ENCODE measurements at regions not wholly inside any gene's neighbourhood (a gene's known extent, or its start where the extent isn't known, plus 50 kb on each side); places are given as distances from the start of the nearest gene placed in this dataset.

DNA sequence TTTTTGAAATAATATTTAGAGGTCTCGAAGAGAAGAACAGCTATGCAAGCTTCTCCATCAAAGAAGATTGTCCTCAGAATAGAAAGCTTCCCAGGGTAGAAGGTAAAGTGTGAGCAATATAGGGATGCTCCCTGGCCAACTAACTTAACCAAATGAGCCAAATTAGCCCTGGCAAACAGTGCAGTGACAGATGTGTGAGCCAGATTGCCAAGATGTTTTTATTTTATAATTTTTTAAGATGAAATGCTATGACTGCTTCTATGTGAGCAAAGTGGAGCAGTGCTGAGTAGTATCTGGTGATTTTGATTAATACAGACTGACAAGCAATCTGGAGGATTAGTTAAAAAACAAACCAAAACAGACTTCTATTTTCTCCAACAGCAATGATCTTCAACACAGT is 202.1 kb downstream of the NOVA1 start:
- no peak overlapping the region for H3K27ac Mint-ChIP-seq
- intact Hi-C loops (cut with micrococcal nuclease), result no loop called here
- peaks cover 23% of the 10 kb centered on the region for H3K9me3 Mint-ChIP-seq
- H3K27me3 Mint-ChIP-seq (ENCODE audit: insufficient read depth), result no peaks in the 10 kb centered on the region
- no peaks in the 10 kb centered on the region for H3K4me1 Mint-ChIP-seq (ENCODE audit: low read depth)
- H3K36me3 Mint-ChIP-seq (ENCODE audit: low read depth), result no peaks in the 10 kb centered on the region
- H3K4me3 Mint-ChIP-seq, result no peak overlapping the region
- no peak for DNase-seq (ENCODE audit: low spot score)

- intact Hi-C loops (cut with micrococcal nuclease), result no loop called here
- Mint-ChIP-seq H3K4me1 (ENCODE audit: low read depth) (no peaks in the 10 kb centered on the region), H3K36me3 (ENCODE audit: low read depth) (no peaks in the 10 kb centered on the region), H3K9me3 (peaks cover 17% of the 10 kb centered on the region), H3K27ac (no peak overlapping the region), H3K4me3 (no peak overlapping the region), H3K27me3 (ENCODE audit: insufficient read depth) (no peaks in the 10 kb centered on the region)
- no peak for DNase-seq (ENCODE audit: low spot score)
Measured at GRCh38 chr14:26394150-26394810, 203.6 kb downstream of the NOVA1 start.

- no peak for DNase-seq (ENCODE audit: low spot score)
- Mint-ChIP-seq H3K27me3 (ENCODE audit: insufficient read depth) (no peaks in the 10 kb centered on the region), H3K27ac (no peak overlapping the region), H3K4me3 (no peak overlapping the region), H3K9me3 (peaks cover 17% of the 10 kb centered on the region), H3K36me3 (ENCODE audit: low read depth) (no peaks in the 10 kb centered on the region), H3K4me1 (ENCODE audit: low read depth) (no peaks in the 10 kb centered on the region)
- intact Hi-C loops (cut with micrococcal nuclease), result no loop called here
Measured at GRCh38 chr14:26392498-26392897, 205.3 kb downstream of the NOVA1 start.

DNA sequence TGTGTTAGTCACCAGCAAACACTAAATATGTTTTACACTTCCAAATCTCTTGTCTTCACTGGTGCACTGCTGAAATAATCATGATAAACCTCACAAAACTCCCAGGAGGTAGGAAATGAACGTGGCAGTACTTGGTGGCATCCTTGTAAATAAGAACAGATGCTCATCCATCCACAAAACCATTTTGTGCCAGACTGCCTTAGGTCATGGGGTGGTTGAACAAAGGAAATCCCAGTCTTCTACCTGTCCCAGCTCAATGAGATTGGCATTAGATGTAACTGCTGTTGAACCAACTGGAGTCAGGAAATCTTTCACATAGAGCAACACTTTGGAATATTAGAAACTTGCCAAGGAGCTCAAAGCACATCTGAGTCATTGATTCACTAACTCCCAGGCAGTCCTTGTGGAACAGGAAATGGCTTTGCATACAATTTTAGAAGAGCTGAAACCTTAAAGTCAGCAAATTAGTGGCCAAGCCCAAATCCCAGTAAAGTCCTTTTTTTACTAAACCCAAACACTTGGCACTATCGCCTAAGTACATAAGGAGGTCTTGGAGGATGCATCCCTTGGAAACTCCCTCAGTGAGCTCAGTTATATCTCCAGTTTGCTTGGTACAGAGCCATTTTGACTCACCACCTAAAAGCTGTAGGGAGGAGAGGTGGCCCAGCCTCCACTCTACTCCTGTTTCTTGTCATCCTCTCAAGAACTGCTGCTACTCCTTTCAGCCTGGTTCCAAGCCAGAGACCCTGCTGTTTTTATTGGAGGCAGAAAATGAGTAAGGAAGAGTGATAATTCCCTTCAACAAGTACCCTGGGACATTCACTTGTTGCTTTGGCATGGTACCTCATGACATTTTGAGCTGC is 208.0 kb downstream of the NOVA1 start:
- H3K36me3 Mint-ChIP-seq (ENCODE audit: low read depth), result no peaks in the 10 kb centered on the region
- no peaks in the 10 kb centered on the region for H3K4me1 Mint-ChIP-seq (ENCODE audit: low read depth)
- no peaks in the 10 kb centered on the region for H3K27me3 Mint-ChIP-seq (ENCODE audit: insufficient read depth)
- no peak overlapping the region for H3K27ac Mint-ChIP-seq
- H3K9me3 Mint-ChIP-seq, result peaks cover 12% of the 10 kb centered on the region
- DNase-seq (ENCODE audit: low spot score), result no peak
- intact Hi-C loops (cut with micrococcal nuclease), result no loop called here
- no peak overlapping the region for H3K4me3 Mint-ChIP-seq

GRCh38 chr14:26385310-26385709 is 212.5 kb downstream of the NOVA1 start:
- no peak overlapping the region for H3K27ac Mint-ChIP-seq
- H3K9me3 Mint-ChIP-seq, result peaks cover 9% of the 10 kb centered on the region
- no peak for DNase-seq (ENCODE audit: low spot score)
- no peaks in the 10 kb centered on the region for H3K36me3 Mint-ChIP-seq (ENCODE audit: low read depth)
- intact Hi-C loops (cut with micrococcal nuclease), result no loop called here
- H3K4me1 Mint-ChIP-seq (ENCODE audit: low read depth), result no peaks in the 10 kb centered on the region
- no peaks in the 10 kb centered on the region for H3K27me3 Mint-ChIP-seq (ENCODE audit: insufficient read depth)
- H3K4me3 Mint-ChIP-seq, result no peak overlapping the region

DNA sequence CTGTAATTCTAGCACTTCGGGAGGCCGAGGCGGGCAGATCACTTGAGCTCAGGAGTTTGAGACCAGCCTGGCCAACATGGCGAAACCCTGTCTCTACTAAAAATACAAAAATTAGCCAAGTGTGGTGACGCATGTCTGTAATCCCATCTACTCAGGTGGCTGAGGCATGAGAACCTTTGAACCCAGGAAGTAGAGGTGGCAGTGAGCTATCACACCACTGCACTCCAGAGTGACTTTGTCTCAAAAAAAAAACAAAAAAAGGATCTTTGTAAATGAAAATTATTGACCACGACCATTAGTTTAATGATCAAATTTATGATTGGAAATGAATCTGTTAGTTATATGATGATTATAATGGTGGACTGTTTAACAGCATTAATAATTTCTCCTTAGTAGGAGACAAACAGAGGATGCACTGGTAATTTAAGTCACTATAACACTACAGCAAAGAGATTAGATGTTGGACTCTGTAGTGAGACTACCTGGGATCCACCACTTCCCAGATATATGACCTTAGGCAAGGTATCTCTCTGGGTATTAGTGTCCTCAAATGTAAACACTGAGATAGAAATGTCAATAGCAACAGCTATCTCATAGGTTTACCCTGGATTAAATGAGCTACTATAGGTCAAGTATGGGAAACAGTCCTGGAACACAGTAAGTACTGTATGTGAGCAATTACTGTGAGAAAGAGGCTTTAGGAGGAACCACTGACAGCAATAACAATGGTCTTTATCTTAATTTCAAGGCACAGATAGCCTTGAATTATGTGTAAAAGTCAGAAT is 214.7 kb downstream of the NOVA1 start:
- Mint-ChIP-seq H3K27ac (no peak overlapping the region), H3K4me1 (ENCODE audit: low read depth) (no peaks in the 10 kb centered on the region), H3K36me3 (ENCODE audit: low read depth) (no peaks in the 10 kb centered on the region), H3K27me3 (ENCODE audit: insufficient read depth) (no peaks in the 10 kb centered on the region), H3K4me3 (no peak overlapping the region), H3K9me3 (peaks cover 15% of the 10 kb centered on the region)
- intact Hi-C loops (cut with micrococcal nuclease), result no loop called here
- no peak for DNase-seq (ENCODE audit: low spot score)

DNA sequence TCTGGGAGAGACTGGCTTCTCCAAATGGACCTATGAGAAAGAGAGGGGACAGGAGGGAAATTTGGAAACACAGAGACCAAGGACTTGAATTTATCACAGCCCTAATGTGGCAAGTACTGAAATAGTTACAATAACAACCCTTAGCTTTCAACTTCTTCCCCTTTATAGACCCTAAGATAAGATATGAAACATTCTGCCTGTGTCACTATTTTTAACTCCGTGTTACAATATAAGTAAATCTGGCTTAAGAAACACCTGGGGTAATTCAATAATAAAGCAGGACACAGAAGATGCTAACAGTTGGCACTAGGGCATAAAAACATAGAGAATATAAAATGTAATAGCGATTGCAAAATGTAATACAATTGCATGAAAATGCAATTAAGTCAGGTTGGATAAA is 216.4 kb downstream of the NOVA1 start:
- Mint-ChIP-seq H3K9me3 (peaks cover 21% of the 10 kb centered on the region), H3K36me3 (ENCODE audit: low read depth) (no peaks in the 10 kb centered on the region), H3K27ac (no peak overlapping the region), H3K4me3 (no peak overlapping the region), H3K27me3 (ENCODE audit: insufficient read depth) (no peaks in the 10 kb centered on the region), H3K4me1 (ENCODE audit: low read depth) (no peaks in the 10 kb centered on the region)
- intact Hi-C loops (cut with micrococcal nuclease), result no loop called here
- DNase-seq (ENCODE audit: low spot score), result no peak

GRCh38 chr14:26380637-26381036 is 217.2 kb downstream of the NOVA1 start:
- H3K27me3 Mint-ChIP-seq (ENCODE audit: insufficient read depth), result no peaks in the 10 kb centered on the region
- intact Hi-C loops (cut with micrococcal nuclease), result no loop called here
- H3K4me1 Mint-ChIP-seq (ENCODE audit: low read depth), result no peaks in the 10 kb centered on the region
- no peak overlapping the region for H3K4me3 Mint-ChIP-seq
- H3K9me3 Mint-ChIP-seq, result peaks cover 23% of the 10 kb centered on the region
- no peaks in the 10 kb centered on the region for H3K36me3 Mint-ChIP-seq (ENCODE audit: low read depth)
- no peak overlapping the region for H3K27ac Mint-ChIP-seq
- no peak for DNase-seq (ENCODE audit: low spot score)

GRCh38 chr14:26379951-26380350 is 217.9 kb downstream of the NOVA1 start:
- DNase-seq (ENCODE audit: low spot score), result no peak
- Mint-ChIP-seq H3K4me1 (ENCODE audit: low read depth) (no peaks in the 10 kb centered on the region), H3K9me3 (peaks cover 23% of the 10 kb centered on the region), H3K4me3 (no peak overlapping the region), H3K27ac (no peak overlapping the region), H3K27me3 (ENCODE audit: insufficient read depth) (no peaks in the 10 kb centered on the region), H3K36me3 (ENCODE audit: low read depth) (no peaks in the 10 kb centered on the region)
- intact Hi-C loops (cut with micrococcal nuclease), result no loop called here

GRCh38 chr14:26377150-26377549 is 220.7 kb downstream of the NOVA1 start:
- intact Hi-C loops (cut with micrococcal nuclease), result no loop called here
- Mint-ChIP-seq H3K27ac (no peak overlapping the region), H3K36me3 (ENCODE audit: low read depth) (no peaks in the 10 kb centered on the region), H3K9me3 (peaks cover 40% of the 10 kb centered on the region), H3K27me3 (ENCODE audit: insufficient read depth) (no peaks in the 10 kb centered on the region), H3K4me1 (ENCODE audit: low read depth) (no peaks in the 10 kb centered on the region), H3K4me3 (no peak overlapping the region)
- no peak for DNase-seq (ENCODE audit: low spot score)

DNA sequence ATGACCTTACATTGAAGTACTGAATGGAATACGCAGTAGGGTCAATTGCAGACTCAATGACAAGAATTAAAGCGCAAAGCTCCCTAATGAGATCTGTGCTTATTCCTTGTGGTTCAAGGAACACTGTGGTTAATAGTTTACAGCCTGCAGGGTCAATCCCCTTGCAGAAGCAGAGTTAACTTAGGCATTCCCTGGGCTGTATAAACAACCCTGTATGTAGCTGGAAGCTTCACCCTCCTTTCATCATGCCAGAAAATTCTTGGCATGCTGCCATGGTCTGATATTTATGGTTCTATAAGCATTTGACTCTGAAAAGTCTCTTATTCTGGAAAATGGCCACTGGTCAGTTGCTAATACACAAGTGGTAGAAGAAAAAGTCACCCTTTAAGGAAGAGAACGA is 227.7 kb downstream of the NOVA1 start:
- intact Hi-C loops (cut with micrococcal nuclease), result no loop called here
- H3K4me3 Mint-ChIP-seq, result no peak overlapping the region
- DNase-seq (ENCODE audit: low spot score), result no peak
- no peaks in the 10 kb centered on the region for H3K27me3 Mint-ChIP-seq (ENCODE audit: insufficient read depth)
- H3K9me3 Mint-ChIP-seq, result peaks cover 51% of the 10 kb centered on the region
- no peaks in the 10 kb centered on the region for H3K36me3 Mint-ChIP-seq (ENCODE audit: low read depth)
- no peak overlapping the region for H3K27ac Mint-ChIP-seq
- H3K4me1 Mint-ChIP-seq (ENCODE audit: low read depth), result no peaks in the 10 kb centered on the region

- H3K27me3 Mint-ChIP-seq (ENCODE audit: insufficient read depth), result no peaks in the 10 kb centered on the region
- H3K36me3 Mint-ChIP-seq (ENCODE audit: low read depth), result no peaks in the 10 kb centered on the region
- H3K4me1 Mint-ChIP-seq (ENCODE audit: low read depth), result no peaks in the 10 kb centered on the region
- DNase-seq (ENCODE audit: low spot score), result no peak
- H3K4me3 Mint-ChIP-seq, result no peak overlapping the region
- H3K9me3 Mint-ChIP-seq, result peaks cover 25% of the 10 kb centered on the region
- H3K27ac Mint-ChIP-seq, result no peak overlapping the region
- intact Hi-C loops (cut with micrococcal nuclease), result no loop called here
Measured at GRCh38 chr14:26363689-26364088, 234.1 kb downstream of the NOVA1 start.

- intact Hi-C loops (cut with micrococcal nuclease), result no loop called here
- Mint-ChIP-seq H3K27ac (no peak overlapping the region), H3K36me3 (ENCODE audit: low read depth) (no peaks in the 10 kb centered on the region), H3K9me3 (peaks cover 24% of the 10 kb centered on the region), H3K4me1 (ENCODE audit: low read depth) (no peaks in the 10 kb centered on the region), H3K4me3 (no peak overlapping the region), H3K27me3 (ENCODE audit: insufficient read depth) (no peaks in the 10 kb centered on the region)
- no peak for DNase-seq (ENCODE audit: low spot score)
Measured at GRCh38 chr14:26344596-26344995, 253.2 kb downstream of the NOVA1 start.

Data from activated T-helper 1 cell treated with anti-CD3 and anti-CD28 coated beads, Interleukin-12 subunit alpha, Interleukin-12 subunit beta, Interleukin-2, Interleukin-4 antibody, amounts not matched to agents 30 ng/mL and 10 ng/mL and 1 ng/mL, durations not matched to agents 14 hours and 24 hours and 36 hours (primary cell).